HG03025 (cell line): ENCODE measurements at regions not wholly inside any gene's neighbourhood (a gene's known extent, or its start where the extent isn't known, plus 50 kb on each side); places are given as distances from the start of the nearest gene placed in this dataset.
"Not testable (repeated sequence)": the region's sequence is repeated elsewhere in the genome, so short reads cannot be mapped to it uniquely, and the experiment has no call there.

ENCODE experiments used
- ATAC-seq: cut with Tn5 transposase; IDR thresholded peaks from one replicate; pipeline ENCODE4 v1.9.1; 2021; ENCODE audit warnings: mild to moderate bottlenecking, moderate library complexity; ENCODE audit not compliant: unreplicated experiment, low FRiP score

- ATAC-seq, result not testable (repeated sequence)
These were observed 109.8 kb downstream of the USP22 start for GRCh38 chr17:20933040-20933439.

- ATAC-seq, result no peak
These were observed 108.5 kb downstream of the USP22 start for GRCh38 chr17:20934288-20934687.

GRCh38 chr17:20935740-20936139 lies 107.1 kb downstream of the USP22 start:
- no peak for ATAC-seq

GRCh38 chr17:20938244-20938643 lies 104.6 kb downstream of the USP22 start:
- ATAC-seq, result no peak

- ATAC-seq, result no peak
These were observed 103.7 kb downstream of the USP22 start for GRCh38 chr17:20938988-20939615.

GRCh38 chr17:20941872-20942271 lies 100.9 kb downstream of the USP22 start:
- no peak for ATAC-seq

DNA sequence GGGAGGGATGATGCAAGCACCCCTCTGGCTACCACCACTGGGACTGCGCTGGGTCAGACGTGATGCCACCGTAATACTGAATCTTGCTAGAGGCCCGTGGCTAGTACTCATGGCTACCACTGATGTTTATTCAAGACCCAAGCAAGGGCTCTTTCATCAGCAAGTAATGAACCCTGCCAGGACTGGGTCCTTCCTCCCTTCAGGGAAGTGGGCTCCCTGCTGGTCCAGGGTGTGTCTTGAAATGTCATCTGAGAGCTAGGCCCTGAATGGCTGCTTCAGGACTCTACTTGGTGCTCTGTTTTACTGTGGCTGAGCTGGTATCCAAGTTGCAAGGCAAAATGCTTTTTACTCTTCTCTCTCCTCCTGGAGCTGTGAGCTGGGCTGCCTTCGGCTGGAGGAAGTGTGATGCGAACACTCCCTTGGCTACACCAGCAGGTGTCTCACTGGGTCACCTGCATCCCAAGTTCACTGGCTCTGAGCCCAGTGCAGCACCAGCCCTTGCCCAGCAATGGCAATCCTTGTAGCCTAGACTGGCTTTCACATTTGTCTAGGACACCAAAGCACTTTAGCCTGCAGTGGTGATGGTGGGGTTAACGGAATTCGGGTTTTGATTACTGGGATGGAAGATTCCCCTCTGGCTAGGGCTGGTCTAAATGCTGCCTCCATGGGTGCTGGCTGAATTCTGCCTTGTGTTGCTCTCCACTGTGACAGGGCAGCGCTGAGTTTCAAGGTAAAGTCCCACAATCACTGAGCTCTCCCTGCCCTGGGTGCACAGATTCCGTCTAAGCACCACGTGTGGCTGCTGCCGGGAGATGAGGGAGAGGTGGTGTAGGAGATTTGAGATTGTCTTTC lies 98.6 kb downstream of the USP22 start:
- ATAC-seq, result no peak

DNA sequence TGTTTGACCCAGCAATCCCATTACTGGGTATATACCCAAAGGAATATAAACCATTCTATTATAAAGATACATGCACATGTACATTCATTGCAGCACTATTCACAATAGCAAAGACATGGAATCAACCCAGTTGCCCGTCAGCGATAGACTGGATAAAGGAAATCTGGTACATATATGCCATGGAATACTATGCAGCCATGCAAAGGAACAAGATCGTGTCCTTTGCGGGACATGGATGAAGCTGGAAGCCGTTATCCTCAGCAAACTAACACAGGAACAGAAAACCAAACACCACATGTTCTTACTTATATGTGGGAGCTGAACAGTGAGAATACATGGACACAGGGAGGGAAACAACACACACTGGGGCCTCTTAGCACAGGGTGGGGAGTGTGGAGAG lies 95.1 kb downstream of the USP22 start:
- ATAC-seq, result not testable (repeated sequence)

DNA sequence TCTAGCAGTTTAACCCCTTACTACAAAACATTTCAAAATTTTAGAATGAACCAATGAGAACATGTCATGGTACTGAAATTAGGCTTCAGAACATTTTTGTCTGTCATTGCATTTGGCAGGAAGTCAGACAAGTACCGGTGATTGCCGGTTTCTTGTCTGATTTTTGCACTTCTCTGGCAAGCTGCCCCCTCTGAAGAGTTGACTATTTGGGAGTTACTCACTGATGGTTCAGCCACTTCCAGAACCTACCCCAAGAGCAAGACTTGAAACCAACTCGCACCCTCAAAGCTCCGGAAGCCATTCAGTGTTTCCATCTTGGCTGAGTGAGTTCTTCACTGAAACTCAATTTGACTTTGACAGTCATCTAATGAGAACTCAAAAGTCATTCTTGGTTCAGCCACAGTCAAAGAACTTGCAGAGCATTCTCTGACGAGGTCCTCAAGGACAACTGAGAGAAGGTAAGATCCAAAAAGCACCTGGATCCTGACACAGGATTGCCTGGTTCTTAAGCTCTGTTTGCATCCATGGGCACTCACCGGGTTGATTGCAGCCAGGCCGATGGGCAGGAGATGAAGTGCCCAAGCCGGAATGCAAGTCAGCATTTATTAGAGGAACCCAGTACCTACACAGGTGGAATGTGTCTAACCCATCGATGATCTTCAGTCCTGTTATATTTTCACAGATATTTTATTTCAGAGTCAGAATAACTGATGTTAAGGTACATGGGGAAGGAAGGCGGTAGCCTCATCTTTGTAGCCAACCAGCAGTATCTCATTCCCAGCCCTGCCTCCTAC lies 93.6 kb downstream of the USP22 start:
- no peak for ATAC-seq
